GM10266 (cell line): ENCODE measurements at regions not wholly inside any gene's neighbourhood (a gene's known extent, or its start where the extent isn't known, plus 50 kb on each side); places are given as distances from the start of the nearest gene placed in this dataset.

Experiments used
- DNase-seq: peaks from one replicate; pipeline ENCODE4 v3.0.0; 2012; ENCODE audit errors: extremely low spot score
- CTCF ChIP-seq: IDR thresholded peaks from 2 replicates; pipeline ENCODE4 v1.5.1; 2012; ENCODE audit warnings: mild to moderate bottlenecking, low read depth; ENCODE audit not compliant: control insufficient read depth, insufficient read depth; ENCODE audit errors: missing control alignments

GRCh38 chr10:52871191-52871843, 98.7 kb upstream of the MBL2 start:
- no peak for DNase-seq

GRCh38 chr10:52870562-52870961, 98.0 kb upstream of the MBL2 start:
- no peak for DNase-seq
- TF ChIP-seq CTCF, result no peak

More at GRCh38 chr10:52871191-52871843, 98.7 kb upstream of the MBL2 start:
- TF ChIP-seq CTCF, result no peak

GRCh38 chr10:52869864-52870263, 97.3 kb upstream of the MBL2 start:
- no peak for DNase-seq
- no peak for TF ChIP-seq CTCF

GRCh38 chr10:52865213-52865612, 92.6 kb upstream of the MBL2 start:
- no peak for DNase-seq
- TF ChIP-seq CTCF, result no peak

- no peak for TF ChIP-seq CTCF
Observed at GRCh38 chr10:52864201-52865106, 91.9 kb upstream of the MBL2 start.

GRCh38 chr10:52858722-52859121, 86.1 kb upstream of the MBL2 start:
- no peak for DNase-seq

More at GRCh38 chr10:52864201-52865106, 91.9 kb upstream of the MBL2 start:
- DNase-seq, result no peak

More at GRCh38 chr10:52858722-52859121, 86.1 kb upstream of the MBL2 start:
- no peak for TF ChIP-seq CTCF
